Sigmoid colon (tissue), 4 donors: ENCODE measurements at regions not wholly inside any gene's neighbourhood (a gene's known extent, or its start where the extent isn't known, plus 50 kb on each side); places are given as distances from the start of the nearest gene placed in this dataset.

Experiments used
- CTCF ChIP-seq, 4 experiments: fragments of 450-650 bp in 3 of 4; fragments of 200-600 bp in 1 of 4; IDR thresholded peaks; one replicate each; pipeline ENCODE4 v1.5.1; 2016 to 2019; ENCODE audit warnings: antibody characterized with exemption in 4 of 4, mild to moderate bottlenecking in 3 of 4, moderate library complexity in 2 of 4
- POLR2A ChIP-seq, 2 donors: fragments of 450-650 bp; IDR thresholded peaks; one replicate each; pipeline ENCODE4 v1.6.1; 2016; ENCODE audit warnings: antibody characterized with exemption in 2 of 2, mild to moderate bottlenecking in 2 of 2, moderate library complexity in 2 of 2
- POLR2AphosphoS5 ChIP-seq, 4 donors: sonication (generic); formaldehyde crosslinking; IDR thresholded peaks; one replicate each; pipeline ENCODE4 v1.6.1; 2017; ENCODE audit warnings: antibody characterized with exemption in 4 of 4

DNA sequence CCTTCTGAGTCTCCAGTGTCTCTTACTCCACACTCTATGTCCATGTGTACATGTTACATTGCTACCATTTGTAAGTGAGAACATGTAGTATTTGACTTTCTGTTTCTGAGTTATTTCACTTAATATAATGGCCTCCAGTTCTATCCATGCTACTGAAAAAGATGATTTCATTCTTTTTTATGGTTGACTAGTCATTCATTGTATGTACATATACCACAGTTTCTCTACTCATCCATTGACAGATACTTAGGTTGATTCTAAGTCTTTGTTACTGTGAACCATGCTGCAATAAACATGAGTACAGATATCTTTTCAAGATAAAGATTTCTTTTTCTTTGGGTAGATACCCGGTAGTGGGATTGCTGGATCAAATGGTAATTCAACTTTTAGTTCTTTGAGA lies 107.1 kb upstream of the CHD1 start:
- no peak for TF ChIP-seq POLR2A (IDR thresholded peaks at IDR 0.05)
- TF ChIP-seq CTCF (IDR thresholded peaks at IDR 0.05), result no peak
- TF ChIP-seq POLR2AphosphoS5 (IDR thresholded peaks at IDR 0.05), result no peak
